ENCODE measurements at regions not wholly inside any gene's neighbourhood (a gene's known extent, or its start where the extent isn't known, plus 50 kb on each side); places are given as distances from the start of the nearest gene placed in this dataset.

GRCh38 chr15:70306081-70306480 is 208.4 kb upstream of the TLE3 start:
- no peak for TF ChIP-seq CTCF (IDR thresholded peaks at IDR 0.05; ENCODE audit: borderline replicate concordance, insufficient read depth, low read depth, low read length)

DNA sequence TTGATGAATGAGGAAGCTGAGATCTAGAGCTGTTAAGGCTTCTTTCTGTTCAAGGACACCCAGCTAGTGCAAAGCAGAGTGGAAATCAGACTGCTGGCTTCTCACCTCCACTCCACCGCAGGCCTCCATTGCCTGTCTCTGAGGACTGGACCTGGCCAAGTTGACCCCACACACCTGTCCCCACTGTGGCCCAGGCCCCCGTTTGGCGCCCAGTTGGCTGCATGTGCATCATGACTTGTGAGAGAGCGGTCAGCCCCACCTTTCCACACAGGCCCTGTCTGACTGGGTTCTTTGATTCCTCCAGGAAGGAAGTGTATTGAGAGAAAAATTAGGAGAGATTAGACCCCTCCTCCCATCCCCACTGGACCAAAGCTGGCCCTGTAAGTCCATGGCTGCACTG is 206.3 kb upstream of the TLE3 start:
- no peak for TF ChIP-seq CTCF (IDR thresholded peaks at IDR 0.05; ENCODE audit: borderline replicate concordance, insufficient read depth, low read depth, low read length)
- H3K4me3 ChIP-seq (ENCODE audit: low read depth, low read length) = no peak overlapping the region

More at GRCh38 chr15:70306081-70306480, 208.4 kb upstream of the TLE3 start:
- H3K4me3 ChIP-seq (ENCODE audit: low read depth, low read length) = no peak overlapping the region

DNA sequence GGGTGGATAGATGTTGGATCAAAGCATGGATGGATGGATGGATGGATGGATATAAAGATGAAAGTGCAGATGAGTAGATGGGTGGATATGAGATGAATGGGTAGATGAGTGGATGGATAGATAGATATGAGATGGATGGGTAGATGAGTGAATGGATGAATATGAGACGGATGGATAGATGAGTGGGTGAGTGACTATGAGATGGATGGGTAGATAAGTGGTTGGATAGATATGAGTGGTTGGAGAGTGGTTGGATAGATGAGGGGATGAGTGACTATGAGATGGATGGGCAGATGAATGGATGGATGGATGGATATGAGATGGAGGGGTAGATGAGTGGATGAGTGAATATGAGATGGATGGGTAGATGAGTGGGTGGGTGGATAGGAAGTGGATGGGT is 204.6 kb upstream of the TLE3 start:
- no peak overlapping the region for H3K4me3 ChIP-seq (ENCODE audit: low read depth, low read length)
- no peak for TF ChIP-seq CTCF (IDR thresholded peaks at IDR 0.05; ENCODE audit: borderline replicate concordance, insufficient read depth, low read depth, low read length)

DNA sequence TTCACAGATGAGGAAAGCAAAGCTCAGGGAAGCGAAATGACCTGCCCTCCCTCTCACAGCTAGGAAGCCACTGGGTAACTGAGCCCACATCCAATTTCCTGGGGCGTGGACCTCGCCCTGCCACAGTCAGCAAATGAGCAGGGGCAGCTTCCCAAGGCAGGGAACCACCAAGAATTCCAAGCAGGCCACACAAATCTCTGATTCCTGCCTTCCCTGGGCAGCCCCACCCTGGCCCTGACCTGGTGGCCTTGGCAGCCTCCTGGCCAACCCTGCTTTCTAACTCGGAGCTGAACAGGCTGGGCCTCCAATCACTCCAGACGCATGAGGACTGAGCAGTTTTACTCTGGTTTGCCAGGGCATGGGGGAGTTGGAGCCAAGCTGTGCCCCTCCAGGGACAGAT is 203.7 kb upstream of the TLE3 start:
- TF ChIP-seq CTCF (IDR thresholded peaks at IDR 0.05; ENCODE audit: borderline replicate concordance, insufficient read depth, low read depth, low read length) = no peak
- no peak overlapping the region for H3K4me3 ChIP-seq (ENCODE audit: low read depth, low read length)

DNA sequence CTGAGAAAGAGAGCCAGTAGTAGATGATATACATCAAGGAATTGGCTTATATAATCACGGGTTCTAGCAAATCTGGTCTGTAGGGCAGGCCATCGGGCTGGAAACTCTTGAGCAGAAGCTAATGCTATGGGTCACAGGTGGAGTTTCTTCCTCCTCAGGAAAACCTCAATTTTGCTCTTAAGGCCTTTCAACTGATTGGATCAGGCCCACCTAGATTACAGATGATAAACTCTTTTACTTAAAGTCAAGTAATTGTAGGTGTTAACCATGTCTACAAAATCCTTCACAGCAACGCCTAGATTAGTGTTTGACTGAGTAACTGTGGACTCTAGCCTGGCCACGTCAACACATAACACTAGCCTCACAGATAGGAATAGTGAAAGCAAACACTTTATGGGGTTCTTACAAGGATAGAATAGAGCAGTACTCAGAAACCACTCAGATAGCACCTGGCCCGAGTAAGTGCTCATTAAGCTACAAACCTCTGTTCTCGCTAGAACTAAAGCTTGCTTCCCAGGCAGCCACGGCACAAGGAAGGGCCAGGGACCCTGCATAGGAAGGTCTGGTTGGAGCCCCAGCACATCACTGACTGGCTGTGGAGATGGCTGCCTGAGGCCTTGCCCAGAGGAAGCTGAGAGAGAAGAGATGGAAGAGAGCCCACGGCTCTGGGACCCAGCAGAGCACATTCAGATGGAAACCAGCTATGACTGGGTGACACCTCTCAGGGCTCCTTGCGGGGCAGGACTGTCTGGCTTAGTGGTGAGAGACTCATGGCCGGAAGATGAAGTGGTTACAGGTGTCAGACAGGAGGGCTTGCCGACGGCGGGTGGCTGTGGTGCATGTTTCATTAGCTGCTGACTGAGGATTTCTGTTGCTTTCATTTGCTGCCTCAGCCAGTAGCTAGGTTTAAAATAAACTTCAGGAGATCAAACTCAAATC is 202.5 kb upstream of the TLE3 start:
- H3K4me3 ChIP-seq (ENCODE audit: low read depth, low read length) = no peak overlapping the region

DNA sequence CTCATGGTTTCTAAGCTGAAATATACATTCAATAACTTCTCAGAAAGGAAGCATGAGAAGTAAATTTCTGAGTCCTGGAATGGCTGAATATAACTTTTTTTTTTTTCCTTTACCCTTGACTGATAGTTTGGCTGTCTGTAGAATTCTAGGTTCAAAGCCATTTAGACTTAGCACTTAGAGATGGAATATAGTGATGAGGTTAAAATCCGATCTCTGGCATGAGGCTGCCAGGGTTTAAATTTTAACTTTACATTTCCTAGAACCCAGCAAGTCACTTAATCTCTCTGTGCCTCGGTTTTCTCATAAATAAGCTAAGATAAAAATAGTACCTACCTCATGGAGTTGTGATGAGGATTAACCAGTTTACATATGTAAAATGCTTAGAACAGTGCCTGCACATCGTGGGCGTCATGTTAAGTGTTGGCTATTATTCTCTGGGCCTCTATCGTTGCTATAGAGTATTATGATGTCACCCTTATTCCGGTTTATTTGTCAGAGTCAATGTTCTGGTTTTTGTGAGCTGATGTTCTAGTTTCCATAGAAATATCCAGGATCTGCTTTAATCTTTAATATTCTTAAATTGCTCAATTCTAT is 199.8 kb upstream of the TLE3 start:
- no peak for TF ChIP-seq CTCF (IDR thresholded peaks at IDR 0.05; ENCODE audit: borderline replicate concordance, insufficient read depth, low read depth, low read length)
- no peak overlapping the region for H3K4me3 ChIP-seq (ENCODE audit: low read depth, low read length)

More for the DNA sequence above, 202.5 kb upstream of the TLE3 start:
- no peak for TF ChIP-seq CTCF (IDR thresholded peaks at IDR 0.05; ENCODE audit: borderline replicate concordance, insufficient read depth, low read depth, low read length)

Measured in GM12875 (cell line).